ENCODE measurements at regions not wholly inside any gene's neighbourhood (a gene's known extent, or its start where the extent isn't known, plus 50 kb on each side); places are given as distances from the start of the nearest gene placed in this dataset.
"Not testable (repeated sequence)": the region's sequence is repeated elsewhere in the genome, so short reads cannot be mapped to it uniquely, and the experiment has no call there.

- H3K27ac ChIP-seq, result no peak overlapping the region
- 27 to 49% methylated on average over 1 of the region's 1 CpG for WGBS, 2 donors
Observed at GRCh38 chr2:134008837-134009236, 245.0 kb upstream of the MGAT5 start.

DNA sequence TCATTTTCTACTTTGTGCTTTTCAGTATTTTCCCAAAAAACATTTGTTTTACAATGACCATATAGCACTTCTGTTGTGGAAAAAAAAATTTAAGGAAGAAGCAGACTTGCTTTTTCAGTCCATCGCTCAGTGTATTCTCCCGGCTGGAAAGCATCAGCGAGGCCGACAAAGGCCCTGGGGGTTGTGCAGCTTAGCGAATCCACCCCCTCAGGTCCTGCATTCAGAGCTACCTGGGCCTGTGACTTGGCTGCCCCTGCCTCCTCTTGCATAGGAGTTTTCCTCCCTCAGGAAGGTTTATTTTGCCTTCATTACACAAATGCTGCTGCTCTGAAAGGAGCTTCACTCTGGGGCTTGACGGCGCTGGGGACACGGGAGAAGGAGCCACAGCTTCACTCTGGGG lies 244.4 kb upstream of the MGAT5 start:
- H3K4me3 ChIP-seq (replicated peaks in 1 of 3), result no peak overlapping the region
- H3K4me1 ChIP-seq, result no peaks in the 10 kb centered on the region
- TF ChIP-seq POLR2A (IDR thresholded peaks at IDR 0.05) (no peak), CTCF (IDR thresholded peaks at IDR 0.05) (no peak)
- no peaks in the 10 kb centered on the region for H3K27me3 ChIP-seq
- H3K9me3 ChIP-seq, result no peaks in the 10 kb centered on the region
- DNase-seq, result no peak
- intact Hi-C loops (cut with DNase I), result no loop called here
- WGBS, 2 donors, result 82 to 83% methylated on average over 5 to 8 of the region's 8 CpGs
- no peaks in the 10 kb centered on the region for H3K36me3 ChIP-seq
- H3K27ac ChIP-seq, result no peak overlapping the region

More at GRCh38 chr2:134008837-134009236, 245.0 kb upstream of the MGAT5 start:
- TF ChIP-seq POLR2A (IDR thresholded peaks at IDR 0.05) (no peak), CTCF (IDR thresholded peaks at IDR 0.05) (no peak)
- Histone ChIP-seq H3K27me3 (no peaks in the 10 kb centered on the region), H3K4me3 (replicated peaks in 1 of 3) (no peak overlapping the region), H3K4me1 (no peaks in the 10 kb centered on the region), H3K9me3 (no peaks in the 10 kb centered on the region), H3K36me3 (no peaks in the 10 kb centered on the region)
- intact Hi-C loops (cut with DNase I), result no loop called here
- no peak for DNase-seq

DNA sequence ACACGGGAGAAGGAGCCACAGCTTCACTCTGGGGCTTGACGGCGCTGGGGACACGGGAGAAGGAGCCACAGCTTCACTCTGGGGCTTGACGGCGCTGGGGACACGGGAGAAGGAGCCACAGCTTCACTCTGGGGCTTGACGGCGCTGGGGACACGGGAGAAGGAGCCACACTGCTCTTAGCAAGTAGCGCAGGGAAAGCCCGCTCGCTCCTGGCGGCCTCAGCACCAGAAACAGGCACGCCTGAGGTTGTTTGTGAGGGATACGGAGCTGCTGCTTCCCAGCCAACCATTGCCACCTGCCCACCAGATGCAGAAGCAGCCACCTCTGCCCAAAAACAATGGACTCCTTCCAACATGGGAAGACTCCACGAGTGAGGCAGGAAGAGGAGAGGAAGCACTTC lies 244.0 kb upstream of the MGAT5 start:
- H3K9me3 ChIP-seq; H3K27me3 ChIP-seq; intact Hi-C loops (cut with DNase I); H3K36me3 ChIP-seq; H3K27ac ChIP-seq; H3K4me1 ChIP-seq; H3K4me3 ChIP-seq (replicated peaks in 1 of 3); DNase-seq: not testable (repeated sequence)
- 8 to 13% methylated on average over 1 of the region's 17 CpGs for WGBS, 2 donors

DNA sequence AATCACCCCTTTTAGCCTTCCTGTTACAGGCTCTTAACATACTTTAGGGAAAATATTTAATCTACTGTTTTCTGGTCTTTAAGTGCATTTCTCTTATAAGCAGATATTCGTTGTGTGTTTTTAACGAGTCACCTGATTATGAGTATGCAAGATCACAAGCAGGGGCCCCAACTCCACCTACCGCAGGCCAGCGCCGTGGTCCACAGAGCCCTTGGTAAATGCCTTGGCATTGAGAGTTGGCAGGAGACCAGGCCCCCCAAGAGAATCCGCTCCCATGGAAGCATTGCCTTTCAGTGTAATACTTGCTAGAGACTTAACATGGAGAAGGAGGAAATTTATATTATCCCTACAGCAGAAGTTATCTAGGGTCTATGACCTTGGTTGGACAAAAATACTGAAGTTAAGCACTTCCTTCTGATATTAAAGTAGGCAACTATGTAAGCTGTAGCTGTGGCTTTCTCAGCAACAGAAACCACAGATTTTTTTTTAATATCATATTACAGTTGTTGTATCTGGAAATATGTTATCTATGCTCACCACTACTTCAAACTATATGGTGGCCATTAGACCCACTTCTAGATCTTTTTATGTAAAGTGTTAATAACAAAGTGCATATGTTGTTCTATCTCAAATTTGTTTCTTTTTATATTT lies 241.8 kb upstream of the MGAT5 start:
- H3K27me3 ChIP-seq, result no peaks in the 10 kb centered on the region
- H3K9me3 ChIP-seq, result no peaks in the 10 kb centered on the region
- no peak overlapping the region for H3K27ac ChIP-seq
- TF ChIP-seq CTCF (IDR thresholded peaks at IDR 0.05) (no peak), POLR2A (IDR thresholded peaks at IDR 0.05) (no peak)
- no peaks in the 10 kb centered on the region for H3K36me3 ChIP-seq
- intact Hi-C loops (cut with DNase I), result no loop called here
- H3K4me1 ChIP-seq, result no peaks in the 10 kb centered on the region
- 79 to 81% methylated on average over 6 of the region's 6 CpGs for WGBS, 2 donors
- no peak overlapping the region for H3K4me3 ChIP-seq (replicated peaks in 1 of 3)
- no peak for DNase-seq

GRCh38 chr2:134014196-134014960 lies 239.5 kb upstream of the MGAT5 start:
- intact Hi-C loops (cut with DNase I), result no loop called here
- Histone ChIP-seq H3K27me3 (no peaks in the 10 kb centered on the region), H3K4me1 (no peaks in the 10 kb centered on the region), H3K4me3 (replicated peaks in 1 of 3) (no peak overlapping the region), H3K9me3 (no peaks in the 10 kb centered on the region), H3K36me3 (no peaks in the 10 kb centered on the region), H3K27ac (no peak overlapping the region)
- WGBS, 2 donors, result 95 to 96% methylated on average over 3 of the region's 3 CpGs
- no peak for DNase-seq
- no peak for TF ChIP-seq CTCF (IDR thresholded peaks at IDR 0.05)
- no peak for TF ChIP-seq POLR2A (IDR thresholded peaks at IDR 0.05)
